ENCODE measurements at regions not wholly inside any gene's neighbourhood (a gene's known extent, or its start where the extent isn't known, plus 50 kb on each side); places are given as distances from the start of the nearest gene placed in this dataset.

- no peak overlapping the region for H3K27ac ChIP-seq (replicated peaks)
- DNase-seq (ENCODE audit: low read depth in 1 of 2, low spot score in 1 of 2) = no peak
- no peak overlapping the region for H3K4me3 ChIP-seq (replicated peaks; ENCODE audit: insufficient read depth, low read length)
- H3K27me3 ChIP-seq (ENCODE audit: insufficient read depth, poor library complexity, severe bottlenecking) = no peaks in the 10 kb centered on the region
- TF ChIP-seq REST (IDR thresholded peaks at IDR 0.05; ENCODE audit: insufficient replicate concordance, low read depth) = no peak
- TF ChIP-seq CTCF (IDR thresholded peaks at IDR 0.05; ENCODE audit: insufficient read depth, low read length) = no peak
- no peak for TF ChIP-seq GABPA (IDR thresholded peaks at IDR 0.05; ENCODE audit: low read depth)
- TF ChIP-seq SPI1 (IDR thresholded peaks at IDR 0.05; ENCODE audit: borderline replicate concordance, low read depth) = no peak
Observed at GRCh38 chr4:182082910-182083309, 160.3 kb upstream of the TENM3 start.

GRCh38 chr4:182083671-182084410 is 159.4 kb upstream of the TENM3 start:
- no peak for DNase-seq (ENCODE audit: low read depth in 1 of 2, low spot score in 1 of 2)
- H3K27ac ChIP-seq (replicated peaks) = no peak overlapping the region
- H3K4me3 ChIP-seq (replicated peaks; ENCODE audit: insufficient read depth, low read length) = no peak overlapping the region
- no peaks in the 10 kb centered on the region for H3K27me3 ChIP-seq (ENCODE audit: insufficient read depth, poor library complexity, severe bottlenecking)
- TF ChIP-seq SPI1 (IDR thresholded peaks at IDR 0.05; ENCODE audit: borderline replicate concordance, low read depth) = no peak
- no peak for TF ChIP-seq CTCF (IDR thresholded peaks at IDR 0.05; ENCODE audit: insufficient read depth, low read length)
- TF ChIP-seq REST (IDR thresholded peaks at IDR 0.05; ENCODE audit: insufficient replicate concordance, low read depth) = no peak
- TF ChIP-seq GABPA (IDR thresholded peaks at IDR 0.05; ENCODE audit: low read depth) = no peak
- TF ChIP-seq POLR2AphosphoS5 (IDR thresholded peaks at IDR 0.05; ENCODE audit: low read depth) = no peak

- DNase-seq (ENCODE audit: low read depth in 1 of 2, low spot score in 1 of 2) = no peak
- no peak for TF ChIP-seq GABPA (IDR thresholded peaks at IDR 0.05; ENCODE audit: low read depth)
- no peak for TF ChIP-seq CTCF (IDR thresholded peaks at IDR 0.05; ENCODE audit: insufficient read depth, low read length)
- no peak for TF ChIP-seq REST (IDR thresholded peaks at IDR 0.05; ENCODE audit: insufficient replicate concordance, low read depth)
- no peak for TF ChIP-seq POLR2AphosphoS5 (IDR thresholded peaks at IDR 0.05; ENCODE audit: low read depth)
- TF ChIP-seq SPI1 (IDR thresholded peaks at IDR 0.05; ENCODE audit: borderline replicate concordance, low read depth) = no peak
- no peaks in the 10 kb centered on the region for H3K27me3 ChIP-seq (ENCODE audit: insufficient read depth, poor library complexity, severe bottlenecking)
- no peak overlapping the region for H3K4me3 ChIP-seq (replicated peaks; ENCODE audit: insufficient read depth, low read length)
- no peak overlapping the region for H3K27ac ChIP-seq (replicated peaks)
Observed at GRCh38 chr4:182085051-182085480, 158.1 kb upstream of the TENM3 start.

Data from HL-60 (cell line).